ENCODE measurements at regions not wholly inside any gene's neighbourhood (a gene's known extent, or its start where the extent isn't known, plus 50 kb on each side); places are given as distances from the start of the nearest gene placed in this dataset.
A peak's percentile ranks its signal among the peaks of the same experiment; 100 is the strongest.

- DNase-seq: no peak
These were observed 245.2 kb upstream of the TET2 start for GRCh38 chr4:104901438-104901837.

- no peak for DNase-seq
These were observed 244.6 kb upstream of the TET2 start for GRCh38 chr4:104901961-104902605.

GRCh38 chr4:104905065-104905464, 241.6 kb upstream of the TET2 start:
- DNase-seq: no peak

- no peak for DNase-seq
These were observed 241.1 kb upstream of the TET2 start for GRCh38 chr4:104905546-104905945.

- no peak for DNase-seq
These were observed 240.4 kb upstream of the TET2 start for GRCh38 chr4:104906276-104906675.

GRCh38 chr4:104907074-104907649, 239.5 kb upstream of the TET2 start:
- no peak for DNase-seq

GRCh38 chr4:104907991-104908390, 238.7 kb upstream of the TET2 start:
- no peak for DNase-seq

- no peak for DNase-seq
These were observed 237.3 kb upstream of the TET2 start for GRCh38 chr4:104909376-104909775.

GRCh38 chr4:104912518-104912917, 234.2 kb upstream of the TET2 start:
- no peak for DNase-seq

- no peak for DNase-seq
These were observed 231.3 kb upstream of the TET2 start for GRCh38 chr4:104915373-104915772.

GRCh38 chr4:104915864-104916263, 230.8 kb upstream of the TET2 start:
- no peak for DNase-seq

- no peak for DNase-seq
These were observed 227.3 kb upstream of the TET2 start for GRCh38 chr4:104919406-104919805.

GRCh38 chr4:104930298-104930697, 216.4 kb upstream of the TET2 start:
- DNase-seq: no peak

GRCh38 chr4:104930745-104931736, 215.6 kb upstream of the TET2 start:
- peak; percentile 54 to 55 for DNase-seq

- DNase-seq: peak in 1 of 2 donors; percentile 37
These were observed 208.1 kb upstream of the TET2 start for GRCh38 chr4:104938624-104939023.

GRCh38 chr4:104940927-104941326, 205.7 kb upstream of the TET2 start:
- no peak for DNase-seq

- no peak for DNase-seq
These were observed 205.0 kb upstream of the TET2 start for GRCh38 chr4:104941661-104942062.

- peak in 1 of 2 donors; percentile 26 for DNase-seq
These were observed 203.5 kb upstream of the TET2 start for GRCh38 chr4:104942990-104943743.

GRCh38 chr4:104944596-104944995, 202.1 kb upstream of the TET2 start:
- DNase-seq: no peak

- DNase-seq: no peak
These were observed 182.1 kb upstream of the TET2 start for GRCh38 chr4:104964410-104965175.

GRCh38 chr4:104966349-104967033, 180.2 kb upstream of the TET2 start:
- DNase-seq: peak; percentile 43 to 54

- DNase-seq: peak in 1 of 2 donors; percentile 3
These were observed 179.7 kb upstream of the TET2 start for GRCh38 chr4:104967034-104967401.

Data from CD4-positive, alpha-beta T cell treated with Interferon alpha-2 for 1 hour (primary cell).